IMR-90 (cell line): ENCODE measurements at regions not wholly inside any gene's neighbourhood (a gene's known extent, or its start where the extent isn't known, plus 50 kb on each side); places are given as distances from the start of the nearest gene placed in this dataset.

Source experiments
- ATAC-seq: fragments of 200-7000 bp; cut with Tn5 transposase; 2 replicates; pipeline ENCODE4 v1.9.1; 2020; ENCODE audit warnings: low read depth, mild to moderate bottlenecking, moderate library complexity
- BruUV-seq: library from RNA; stranded (reverse); fragments of 400-500 nt; replicated peaks from 2 replicates; lab custom pipeline; 2021; lab: Mats Ljungman, UMichigan
- CTCF ChIA-PET: fragments of 300-600 bp; formaldehyde crosslinking; extraction: SDS; loops from one replicate; lab custom pipeline; 2021; ENCODE audit warnings: antibody characterized with exemption; lab: Yijun Ruan, JAX
- POLR2A ChIA-PET: fragments of 300-600 bp; sonication (Branson Sonifier 250); formaldehyde crosslinking; loops from one replicate; lab custom pipeline; 2022; ENCODE audit warnings: antibody characterized with exemption; ENCODE audit not compliant: unreplicated experiment; lab: Charles Lee
- DNase-seq: peaks from one replicate; pipeline ENCODE4 v3.0.0; 2013
- H2AFZ ChIP-seq: replicated peaks from 2 replicates; pipeline ENCODE3; 2013; ENCODE audit warnings: low read length, mild to moderate bottlenecking; ENCODE audit not compliant: poor library complexity
- H2AK5ac ChIP-seq: 2 replicates; pipeline ENCODE4 v1.6.1; 2013; ENCODE audit warnings: low read depth, low read length, inconsistent platforms
- H2AK9ac ChIP-seq: replicated peaks from 2 replicates; pipeline ENCODE3; 2013; ENCODE audit warnings: mild to moderate bottlenecking, low read depth, low read length, moderate library complexity; ENCODE audit not compliant: poor library complexity
- H2BK120ac ChIP-seq: 2 replicates; pipeline ENCODE4 v1.6.1; 2013; ENCODE audit warnings: low read depth, low read length, inconsistent platforms
- H2BK15ac ChIP-seq: 3 replicates; pipeline ENCODE4 v1.6.1; 2013; ENCODE audit warnings: low read depth, low read length, inconsistent platforms
- H2BK20ac ChIP-seq: 2 replicates; pipeline ENCODE4 v1.6.1; 2013; ENCODE audit warnings: low read depth, mild to moderate bottlenecking, inconsistent platforms, low read length, moderate library complexity
- H2BK5ac ChIP-seq: 2 replicates; pipeline ENCODE4 v1.6.1; 2013; ENCODE audit warnings: mild to moderate bottlenecking, low read depth, low read length, inconsistent platforms; ENCODE audit not compliant: poor library complexity, severe bottlenecking
- H3K14ac ChIP-seq: replicated peaks from 2 replicates; pipeline ENCODE4 v1.6.1; 2013; ENCODE audit warnings: low read depth, low read length, inconsistent platforms
- H3K18ac ChIP-seq: 2 replicates; pipeline ENCODE4 v1.6.1; 2013; ENCODE audit warnings: low read depth, low read length, control low read depth
- H3K23ac ChIP-seq: 2 replicates; pipeline ENCODE4 v1.6.1; 2013; ENCODE audit warnings: low read depth, low read length, inconsistent platforms
- H3K27ac ChIP-seq: 2 replicates; pipeline ENCODE4 v1.5.1; 2013; ENCODE audit warnings: mild to moderate bottlenecking, control low read depth, low read length; ENCODE audit not compliant: insufficient read depth
- H3K27me3 ChIP-seq: 2 replicates; pipeline ENCODE4 v1.6.1; 2013; ENCODE audit warnings: low read length; ENCODE audit not compliant: control insufficient read depth, insufficient read depth
- H3K36me3 ChIP-seq: 2 replicates; pipeline ENCODE4 v1.6.1; 2013; ENCODE audit warnings: low read length, mixed read lengths; ENCODE audit not compliant: control insufficient read depth, insufficient read depth
- H3K4ac ChIP-seq: 2 replicates; pipeline ENCODE4 v1.6.1; 2013; ENCODE audit warnings: low read depth, low read length, inconsistent platforms
- H3K4me1 ChIP-seq: 2 replicates; pipeline ENCODE4 v1.6.1; 2013; ENCODE audit warnings: low read length, mixed read lengths; ENCODE audit not compliant: control insufficient read depth, insufficient read depth
- H3K4me2 ChIP-seq: 2 replicates; pipeline ENCODE4 v1.6.1; 2013; ENCODE audit warnings: low read depth, mild to moderate bottlenecking, control low read depth, low read length, moderate library complexity
- H3K4me3 ChIP-seq: 2 replicates; pipeline ENCODE4 v1.5.1; 2013; ENCODE audit warnings: low read depth, mild to moderate bottlenecking, control low read depth, low read length, moderate library complexity; ENCODE audit not compliant: insufficient read depth
- H3K56ac ChIP-seq: 2 replicates; pipeline ENCODE4 v1.6.1; 2013; ENCODE audit warnings: low read length, inconsistent platforms; ENCODE audit not compliant: insufficient read depth; ENCODE audit errors: extremely low read depth
- H3K79me1 ChIP-seq, 2 experiments: 2 replicates each; pipeline ENCODE4 v1.6.1; 2013; ENCODE audit warnings: low read length in 2 of 2, inconsistent platforms in 1 of 2, low read depth in 1 of 2
- H3K9ac ChIP-seq: 2 replicates; pipeline ENCODE4 v1.6.1; 2013; ENCODE audit warnings: low read depth, low read length, control low read depth
- H3K9me1 ChIP-seq: 2 replicates; pipeline ENCODE4 v1.6.1; 2013; ENCODE audit warnings: low read length, inconsistent platforms; ENCODE audit not compliant: insufficient read depth
- H3K9me3 ChIP-seq: 2 replicates; pipeline ENCODE4 v1.6.1; 2013; ENCODE audit warnings: low read length; ENCODE audit not compliant: control insufficient read depth, insufficient read depth
- H4K20me1 ChIP-seq: 2 replicates; pipeline ENCODE4 v1.6.1; 2013; ENCODE audit warnings: low read length, inconsistent platforms; ENCODE audit not compliant: insufficient read depth
- H4K5ac ChIP-seq: 2 replicates; pipeline ENCODE4 v1.6.1; 2013; ENCODE audit warnings: mild to moderate bottlenecking, low read depth, low read length, control low read depth
- H4K8ac ChIP-seq, 2 experiments: 2 replicates each; pipeline ENCODE4 v1.6.1; 2013; ENCODE audit warnings: low read depth in 2 of 2, low read length in 2 of 2, control low read depth in 1 of 2, inconsistent platforms in 1 of 2
- H4K91ac ChIP-seq: 2 replicates; pipeline ENCODE4 v1.6.1; 2013; ENCODE audit warnings: low read depth, low read length, inconsistent platforms; ENCODE audit not compliant: insufficient read depth
- ELK1 ChIP-seq: fragments of 150-350 bp; IDR thresholded peaks from 2 replicates; pipeline ENCODE4 v1.6.1; 2016; ENCODE audit warnings: low read depth, mild to moderate bottlenecking, low read length, moderate library complexity, borderline replicate concordance
- WGBS, 2 experiments: methylation state at CpG; one replicate each; pipeline versions ENCODE4 v1.1.5 to v1.1.7; 2013; ENCODE audit warnings: missing lambda C conversion rate in 2 of 2; ENCODE audit not compliant: insufficient read length in 1 of 2; ENCODE audit errors: extremely low coverage in 2 of 2; 5-methylcytosine and 5-hydroxymethylcytosine counted together
- dilution Hi-C: fragments of 300-500 bp; cut with HindIII; formaldehyde crosslinking; loops from one replicate; pipeline ENCODE4 v1.14.3; 2018; ENCODE audit warnings: low sequenced_read_pairs; ENCODE audit not compliant: unreplicated experiment
- in situ Hi-C: fragments of 300-500 bp; cut with MboI; formaldehyde crosslinking; loops from 3 replicates; pipeline ENCODE4 v1.14.3; 2019; ENCODE audit warnings: low sequenced_read_pairs, inconsistent platforms, mixed read lengths
- intact Hi-C: fragments of 100-400 bp; cut with micrococcal nuclease; formaldehyde crosslinking; loops from 2 replicates; pipeline ENCODE4 v1.10.0; 2022

DNA sequence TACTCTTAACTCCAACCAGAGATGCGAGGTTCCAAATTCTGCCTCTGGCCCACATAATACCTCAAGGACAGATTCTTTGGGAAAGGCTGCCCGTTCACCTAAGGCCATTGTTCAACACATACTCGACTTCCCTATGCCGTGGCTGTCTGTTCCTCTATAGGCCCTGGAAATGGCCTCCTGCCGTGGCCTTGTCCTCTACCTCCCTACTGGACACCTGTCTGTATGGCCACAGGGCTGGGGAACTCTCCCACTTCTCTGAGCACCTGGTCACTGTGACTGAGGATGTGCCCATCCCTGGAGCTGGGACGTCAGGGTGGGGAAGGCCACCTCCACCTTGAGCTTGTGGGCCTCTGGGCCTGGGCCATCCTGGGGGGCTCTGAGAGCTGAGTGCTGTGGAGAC, 340.5 kb upstream of the B3GAT1 start:
- DNase-seq (no peak), ATAC-seq (no peak)
- Histone ChIP-seq H3K4me3 (no peak overlapping the region), H3K9me3 (peaks cover 52% of the 10 kb centered on the region), H2AK5ac (no peak overlapping the region), H2AK9ac (no peak overlapping the region), H2BK20ac (no peak overlapping the region), H3K14ac (no peak overlapping the region), H3K4me2 (no peak overlapping the region), H3K4ac (no peak overlapping the region), H3K27ac (no peak overlapping the region), H3K9ac (no peak overlapping the region), H4K91ac (no peak overlapping the region), H2BK15ac (no peak overlapping the region), H4K5ac (no peak overlapping the region), H3K4me1 (no peaks in the 10 kb centered on the region), H3K9me1 (no peaks in the 10 kb centered on the region), H3K79me1 (no peaks in the 10 kb centered on the region), H2AFZ (no peak overlapping the region), H3K23ac (no peak overlapping the region), H4K8ac (no peak overlapping the region), H4K20me1 (no peaks in the 10 kb centered on the region), H3K56ac (no peak overlapping the region), H3K27me3 (no peaks in the 10 kb centered on the region), H2BK5ac (no peak overlapping the region), H3K36me3 (no peaks in the 10 kb centered on the region), H3K18ac (no peak overlapping the region), H2BK120ac (no peak overlapping the region)
- dilution Hi-C loops: no loop called here
- CTCF ChIA-PET: no interaction called here
- POLR2A ChIA-PET: no interaction called here
- intact Hi-C loops: no loop called here
- TF ChIP-seq ELK1: no peak
- no CpG with 5 or more reads among the region's 6 CpGs for WGBS, 2 experiments
- in situ Hi-C loops: no loop called here
- no TSS peak for BruUV-seq
